HG03571 (cell line): ENCODE measurements at regions not wholly inside any gene's neighbourhood (a gene's known extent, or its start where the extent isn't known, plus 50 kb on each side); places are given as distances from the start of the nearest gene placed in this dataset.
"Not testable (repeated sequence)": the region's sequence is repeated elsewhere in the genome, so short reads cannot be mapped to it uniquely, and the experiment has no call there.

ENCODE experiments used
- ATAC-seq: cut with Tn5 transposase; IDR thresholded peaks from one replicate; pipeline ENCODE4 v1.9.1; 2021; ENCODE audit not compliant: unreplicated experiment

GRCh38 chr10:105757302-105757701 is 1116.2 kb downstream of the SORCS3 start:
- ATAC-seq = no peak

- no peak for ATAC-seq
These were observed 1115.3 kb downstream of the SORCS3 start for GRCh38 chr10:105756386-105756785.

GRCh38 chr10:105751688-105752087 is 1110.6 kb downstream of the SORCS3 start:
- ATAC-seq = no peak

DNA sequence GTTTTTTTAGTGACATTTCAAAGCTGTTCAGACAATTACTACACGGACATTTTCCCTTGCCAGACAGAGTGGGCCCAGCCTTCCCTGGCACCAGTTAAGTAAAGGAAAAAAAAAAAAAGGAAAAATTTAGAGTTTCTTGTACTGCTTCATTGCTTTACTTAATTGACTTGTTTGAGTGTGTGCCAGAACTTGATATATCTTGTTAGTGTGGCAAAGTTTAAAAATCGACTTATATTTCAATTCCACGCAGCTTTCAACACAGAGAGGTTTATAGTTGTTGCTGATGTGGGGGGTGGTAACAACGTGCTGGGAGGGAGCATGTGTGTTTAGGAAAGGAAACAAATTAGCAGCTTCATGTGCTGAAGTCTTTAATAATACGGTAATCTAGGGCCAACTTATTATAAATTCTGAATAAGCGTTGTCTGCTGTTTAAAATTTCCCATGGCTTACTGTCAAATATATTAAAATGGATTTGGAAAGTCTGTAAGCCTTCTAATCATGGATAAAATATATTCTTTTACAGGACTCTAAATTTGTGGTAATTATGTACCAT is 1104.6 kb downstream of the SORCS3 start:
- ATAC-seq = no peak

DNA sequence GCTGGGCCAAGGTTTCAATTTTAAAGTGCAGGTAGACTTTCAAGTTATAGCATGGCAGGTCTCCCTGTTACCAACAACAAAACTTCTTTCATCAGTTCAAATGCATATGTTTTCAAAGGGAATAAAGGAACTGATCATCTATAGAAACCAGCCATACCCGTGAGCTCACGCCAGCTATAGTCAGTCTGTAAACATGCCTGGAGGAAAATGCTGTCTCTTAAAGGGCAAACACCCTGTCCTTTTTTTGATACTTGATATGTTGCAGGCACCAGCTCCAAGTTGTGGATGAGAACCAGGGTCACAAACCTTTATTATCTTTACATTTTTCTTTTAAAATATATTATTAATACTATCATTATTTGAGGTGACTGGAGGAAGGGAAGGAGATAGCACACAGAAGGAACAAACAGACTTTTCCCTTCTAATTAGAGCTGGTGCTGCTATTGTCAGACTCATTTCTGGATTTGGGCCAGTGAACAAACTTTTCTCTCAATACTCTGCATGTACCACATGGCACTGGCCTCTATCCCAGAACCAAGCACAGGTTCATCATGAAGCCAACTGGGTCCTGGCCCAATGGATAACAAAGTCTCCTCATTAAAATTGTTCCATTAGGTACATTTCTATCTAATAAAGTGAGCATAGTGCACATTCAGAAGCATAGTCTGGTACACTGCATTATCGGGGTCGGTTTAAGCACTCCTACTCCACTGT is 1102.4 kb downstream of the SORCS3 start:
- ATAC-seq = no peak

DNA sequence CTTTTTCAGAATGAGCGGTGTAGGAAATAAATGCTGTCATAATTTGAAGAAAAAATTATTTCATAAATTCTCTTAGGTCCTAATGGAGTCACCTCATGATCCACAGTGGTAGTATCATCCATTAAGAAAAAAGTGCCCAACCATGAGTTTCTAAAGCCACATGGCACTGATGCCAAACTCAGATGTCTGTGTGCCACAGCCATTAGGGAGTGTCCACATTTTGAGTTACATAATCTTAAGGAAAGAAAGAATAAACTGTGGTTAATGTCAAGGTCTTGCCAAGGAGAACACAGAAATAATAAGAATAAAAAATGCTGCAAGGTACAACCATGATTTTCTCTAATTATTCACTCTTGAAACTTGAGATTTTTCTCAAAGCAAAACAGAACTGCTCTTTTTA is 1101.8 kb downstream of the SORCS3 start:
- ATAC-seq = no peak

- no peak for ATAC-seq
These were observed 1101.1 kb downstream of the SORCS3 start for GRCh38 chr10:105742184-105742583.

DNA sequence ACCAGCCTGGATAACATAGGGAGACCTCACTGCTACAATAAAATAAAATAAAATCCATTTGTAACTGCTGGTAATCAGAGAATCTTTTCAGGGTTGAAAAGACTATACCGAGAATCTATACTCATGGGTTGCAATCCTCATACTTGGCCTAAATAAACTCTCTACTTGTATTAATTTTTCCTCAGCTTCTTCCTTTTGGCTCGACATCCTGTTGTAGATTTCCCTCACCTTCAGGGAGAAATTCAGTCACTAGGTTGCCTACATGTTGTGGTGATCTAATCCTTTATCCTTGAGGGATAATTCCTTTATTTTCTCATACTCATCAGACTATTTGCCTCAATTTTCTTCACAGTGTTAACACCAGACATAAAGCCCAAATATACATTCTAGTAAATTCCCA is 1093.4 kb downstream of the SORCS3 start:
- ATAC-seq = no peak

DNA sequence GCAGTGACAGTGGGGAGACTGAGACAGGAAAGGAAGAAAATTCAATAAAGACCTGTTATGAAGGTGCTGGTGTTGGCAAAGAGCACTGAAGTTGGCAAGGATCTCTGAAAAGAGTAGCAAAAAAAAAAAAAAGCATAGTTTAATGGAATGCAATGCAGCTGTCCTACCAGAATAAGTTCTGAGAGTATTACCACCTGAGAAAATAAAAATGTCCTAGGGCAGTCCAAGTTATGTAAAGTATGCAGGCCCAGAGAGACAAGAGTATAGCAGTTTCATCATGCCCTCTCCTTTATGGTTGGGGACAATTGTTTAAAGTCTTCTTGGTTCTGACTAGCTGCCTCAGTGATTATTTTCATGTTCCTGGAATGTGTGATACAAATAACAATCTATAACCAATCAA is 1092.8 kb downstream of the SORCS3 start:
- ATAC-seq = no peak

- ATAC-seq = no peak
These were observed 1088.3 kb downstream of the SORCS3 start for GRCh38 chr10:105729428-105729827.

DNA sequence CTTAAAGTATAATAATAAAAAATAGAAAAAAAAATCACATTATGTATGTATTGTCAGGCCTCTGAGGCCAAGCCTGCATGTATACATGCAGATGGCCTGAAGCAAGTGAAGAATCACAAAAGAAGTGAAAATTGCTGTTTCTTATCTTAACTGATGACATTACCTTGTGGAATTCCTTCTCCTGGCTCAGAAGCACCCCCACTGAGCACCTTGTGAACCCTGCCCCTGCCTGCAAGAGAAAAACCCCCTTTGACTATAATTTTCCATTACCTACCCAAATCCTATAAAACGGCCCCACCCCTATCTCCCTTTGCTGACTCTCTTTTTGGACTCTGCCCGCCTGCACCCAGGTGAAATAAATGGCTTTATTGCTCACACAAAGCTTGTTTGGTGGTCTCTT is 1086.5 kb downstream of the SORCS3 start:
- ATAC-seq = not testable (repeated sequence)

GRCh38 chr10:105727131-105727530 is 1086.0 kb downstream of the SORCS3 start:
- no peak for ATAC-seq

GRCh38 chr10:105726149-105726548 is 1085.1 kb downstream of the SORCS3 start:
- no peak for ATAC-seq

DNA sequence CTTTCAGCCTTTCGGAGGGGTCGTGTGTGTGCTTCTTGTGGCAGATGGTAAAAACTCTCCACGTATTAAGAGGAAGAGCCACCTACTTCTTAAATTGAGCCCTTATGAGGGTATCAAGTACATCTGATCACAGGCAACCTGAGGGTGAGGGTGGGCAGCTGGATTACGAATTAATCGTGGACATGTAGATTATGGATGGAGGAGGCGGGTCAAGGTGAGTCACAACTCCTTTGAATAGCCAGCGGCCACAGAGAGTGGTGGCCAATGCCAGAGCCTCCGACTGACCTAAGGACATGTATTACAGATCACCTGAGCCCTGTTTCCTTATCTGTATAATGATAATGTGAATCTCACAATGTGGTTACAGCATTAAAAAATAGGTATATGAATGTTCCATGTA is 1083.9 kb downstream of the SORCS3 start:
- no peak for ATAC-seq

DNA sequence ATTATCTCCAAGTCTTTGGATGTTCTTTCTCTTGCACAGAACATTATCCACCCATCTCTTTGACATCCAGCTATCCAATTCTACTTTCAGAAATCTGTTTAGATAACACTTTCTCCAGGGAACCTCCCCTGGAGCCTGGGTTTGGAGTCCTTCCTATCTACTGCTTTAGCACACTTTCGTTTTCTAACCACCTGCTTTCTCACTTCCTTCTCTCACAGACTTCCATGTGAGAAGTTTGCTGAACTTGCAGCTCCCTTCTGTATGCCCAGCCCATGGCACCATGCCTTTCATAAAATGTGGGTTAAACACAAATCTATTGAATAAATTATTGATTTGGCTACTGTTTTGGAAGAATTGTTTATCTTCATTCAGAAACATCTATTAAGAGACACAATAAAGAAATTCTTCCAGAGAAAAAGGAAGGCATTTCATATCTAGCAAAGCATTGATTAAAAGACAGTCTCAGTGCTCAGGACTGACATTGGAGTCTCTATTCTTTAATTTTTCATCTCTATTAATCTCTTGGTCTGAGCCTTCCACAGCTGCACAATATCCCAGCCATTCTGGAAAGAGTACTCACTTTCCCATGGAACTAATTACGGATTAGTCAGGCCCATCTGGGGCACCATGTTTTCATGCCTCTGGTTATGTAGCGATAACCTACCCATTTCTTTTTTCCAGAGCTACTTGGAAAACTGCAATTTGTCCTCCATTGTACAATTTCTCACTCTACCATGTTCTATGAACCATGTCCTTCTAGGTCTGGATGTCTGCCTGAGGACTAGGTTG is 1077.3 kb downstream of the SORCS3 start:
- ATAC-seq = no peak

DNA sequence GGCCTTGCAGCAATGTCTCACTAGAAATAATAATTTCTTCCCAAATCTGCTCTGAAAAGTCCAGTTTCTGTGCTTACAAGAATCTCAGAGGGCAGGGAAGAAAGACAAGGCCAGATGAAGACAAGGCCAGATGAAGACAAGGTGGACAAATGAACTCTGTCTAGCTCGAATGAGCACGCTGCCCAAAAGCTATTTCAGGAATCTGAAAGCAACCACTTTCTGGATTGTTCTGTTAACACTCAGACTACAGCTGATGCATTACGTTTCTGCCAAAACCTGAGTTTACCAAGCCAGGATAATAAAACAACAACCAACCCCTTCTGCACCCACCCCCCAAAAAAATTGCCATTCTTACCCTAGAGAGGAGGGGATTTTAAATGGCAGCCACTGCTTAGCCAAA is 1073.6 kb downstream of the SORCS3 start:
- ATAC-seq = no peak

DNA sequence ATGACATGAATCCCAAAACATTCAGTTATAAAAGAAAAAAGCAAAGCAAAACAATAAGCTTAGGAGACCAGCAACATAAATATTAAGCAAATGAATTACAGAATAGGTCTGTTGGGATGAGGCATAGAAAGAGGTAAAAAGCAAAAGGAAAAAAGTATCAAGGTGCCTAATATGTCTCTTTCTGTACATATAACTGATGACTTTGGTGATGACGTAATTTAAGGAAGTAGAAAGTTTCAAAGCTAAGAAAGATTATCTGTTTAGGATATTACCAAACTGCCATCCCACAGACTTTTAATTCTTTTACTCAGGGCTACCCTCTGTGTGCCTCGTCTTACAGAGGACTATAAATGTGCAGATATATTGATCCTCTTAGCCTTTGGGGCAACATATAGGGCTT is 1066.5 kb downstream of the SORCS3 start:
- ATAC-seq = no peak

- ATAC-seq = no peak
These were observed 1065.4 kb downstream of the SORCS3 start for GRCh38 chr10:105706281-105707026.

DNA sequence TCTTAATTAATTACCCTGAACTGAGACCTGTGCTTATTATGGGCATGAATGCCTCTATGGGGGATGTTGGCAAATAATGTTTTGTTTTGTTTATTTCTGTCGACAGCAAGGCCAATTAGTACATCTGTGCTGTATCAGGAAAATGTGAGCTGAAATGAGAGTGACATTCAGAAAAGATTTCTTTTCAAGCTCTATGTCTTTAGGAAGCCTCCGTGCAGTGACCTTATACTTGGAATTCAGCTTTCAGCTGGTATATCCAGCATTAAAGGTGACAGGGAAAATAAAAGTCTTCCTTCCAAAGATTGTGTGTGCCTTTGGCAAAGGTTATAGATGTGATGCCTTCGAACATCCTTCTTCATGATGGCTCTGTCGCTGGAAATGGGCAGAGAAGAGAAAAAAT is 1061.1 kb downstream of the SORCS3 start:
- ATAC-seq = no peak

GRCh38 chr10:105700218-105700617 is 1059.1 kb downstream of the SORCS3 start:
- ATAC-seq = no peak

DNA sequence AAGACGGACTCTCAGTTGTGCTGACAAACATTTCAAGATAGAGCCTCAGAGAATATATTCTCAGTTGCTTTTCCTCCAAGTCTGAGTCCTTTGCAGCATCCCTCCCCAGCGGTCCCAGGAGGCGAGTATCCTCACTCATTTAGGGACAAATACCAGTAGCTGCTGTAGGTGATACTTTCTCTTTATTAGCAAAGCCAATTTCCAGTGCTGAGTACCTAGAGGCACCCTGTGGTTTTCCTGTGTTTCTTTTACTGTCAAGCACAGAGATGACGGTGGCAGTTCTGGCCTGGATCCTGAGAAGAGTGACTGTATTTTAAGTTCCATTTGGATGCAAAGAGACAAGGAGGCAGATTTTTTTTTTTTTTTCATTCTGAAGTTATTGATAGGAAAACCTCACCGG is 1058.4 kb downstream of the SORCS3 start:
- no peak for ATAC-seq

DNA sequence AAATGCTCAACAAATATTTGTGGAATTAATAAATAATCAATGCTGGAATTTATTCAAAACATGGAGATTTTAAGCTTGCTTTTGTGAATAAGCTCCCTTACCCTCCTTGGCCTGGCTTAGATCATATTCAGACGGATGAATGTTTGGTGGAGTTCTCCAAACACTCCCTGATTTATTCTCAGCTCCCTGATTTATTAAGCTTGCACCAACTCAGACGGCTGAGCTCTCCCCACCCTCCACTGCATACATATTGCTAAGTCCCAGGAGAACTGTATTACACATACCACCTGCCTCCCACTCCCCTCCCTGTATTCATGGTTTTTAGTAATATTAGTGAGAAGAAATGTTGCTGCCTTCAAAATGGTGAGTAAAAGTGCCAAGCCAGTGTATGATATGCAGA is 1057.5 kb downstream of the SORCS3 start:
- ATAC-seq = no peak
